GM10266 (cell line): ENCODE measurements at regions not wholly inside any gene's neighbourhood (a gene's known extent, or its start where the extent isn't known, plus 50 kb on each side); places are given as distances from the start of the nearest gene placed in this dataset.

Experiments used
- DNase-seq: peaks from one replicate; pipeline ENCODE4 v3.0.0; 2012; ENCODE audit errors: extremely low spot score
- TF ChIP-seq, protein P1 (sequence below): IDR thresholded peaks from 2 replicates; pipeline ENCODE4 v1.5.1; 2012; ENCODE audit warnings: mild to moderate bottlenecking, low read depth; ENCODE audit not compliant: control insufficient read depth, insufficient read depth; ENCODE audit errors: missing control alignments

DNA sequence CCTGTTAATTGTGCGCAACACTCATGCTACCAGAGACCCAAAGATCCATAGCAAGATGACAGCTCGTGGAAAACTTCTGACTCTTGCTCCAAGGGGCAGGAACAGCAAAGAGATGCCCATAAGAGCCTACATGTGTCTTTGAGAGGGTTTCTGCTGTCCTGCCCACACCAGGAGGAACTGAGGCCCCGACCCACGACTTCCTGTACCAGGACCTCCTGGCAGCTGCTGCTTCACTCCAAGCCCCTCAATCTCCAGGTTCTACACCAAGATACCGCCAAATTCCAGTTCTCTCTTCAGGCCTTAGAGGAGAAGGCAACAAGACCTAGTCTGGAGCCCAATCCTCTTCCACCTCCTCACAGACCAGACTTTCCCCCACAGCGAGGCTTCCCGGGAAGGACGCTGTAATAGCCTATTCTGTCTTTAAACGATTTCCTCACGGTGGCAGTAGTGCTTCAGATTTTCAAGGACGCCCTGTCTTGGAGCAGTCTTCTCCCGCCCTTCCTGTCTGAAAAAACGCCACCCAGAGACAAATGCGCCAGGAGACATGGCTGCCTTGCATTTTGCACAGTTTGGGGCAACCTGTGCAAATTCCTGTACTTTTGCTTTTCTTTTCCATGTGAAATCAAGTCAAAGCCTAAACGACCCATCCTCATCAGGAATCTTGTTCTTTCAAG lies 230.2 kb upstream of the STK26 start:
- TF ChIP-seq, protein P1, sequence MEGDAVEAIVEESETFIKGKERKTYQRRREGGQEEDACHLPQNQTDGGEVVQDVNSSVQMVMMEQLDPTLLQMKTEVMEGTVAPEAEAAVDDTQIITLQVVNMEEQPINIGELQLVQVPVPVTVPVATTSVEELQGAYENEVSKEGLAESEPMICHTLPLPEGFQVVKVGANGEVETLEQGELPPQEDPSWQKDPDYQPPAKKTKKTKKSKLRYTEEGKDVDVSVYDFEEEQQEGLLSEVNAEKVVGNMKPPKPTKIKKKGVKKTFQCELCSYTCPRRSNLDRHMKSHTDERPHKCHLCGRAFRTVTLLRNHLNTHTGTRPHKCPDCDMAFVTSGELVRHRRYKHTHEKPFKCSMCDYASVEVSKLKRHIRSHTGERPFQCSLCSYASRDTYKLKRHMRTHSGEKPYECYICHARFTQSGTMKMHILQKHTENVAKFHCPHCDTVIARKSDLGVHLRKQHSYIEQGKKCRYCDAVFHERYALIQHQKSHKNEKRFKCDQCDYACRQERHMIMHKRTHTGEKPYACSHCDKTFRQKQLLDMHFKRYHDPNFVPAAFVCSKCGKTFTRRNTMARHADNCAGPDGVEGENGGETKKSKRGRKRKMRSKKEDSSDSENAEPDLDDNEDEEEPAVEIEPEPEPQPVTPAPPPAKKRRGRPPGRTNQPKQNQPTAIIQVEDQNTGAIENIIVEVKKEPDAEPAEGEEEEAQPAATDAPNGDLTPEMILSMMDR = no peak
- DNase-seq = no peak

DNA sequence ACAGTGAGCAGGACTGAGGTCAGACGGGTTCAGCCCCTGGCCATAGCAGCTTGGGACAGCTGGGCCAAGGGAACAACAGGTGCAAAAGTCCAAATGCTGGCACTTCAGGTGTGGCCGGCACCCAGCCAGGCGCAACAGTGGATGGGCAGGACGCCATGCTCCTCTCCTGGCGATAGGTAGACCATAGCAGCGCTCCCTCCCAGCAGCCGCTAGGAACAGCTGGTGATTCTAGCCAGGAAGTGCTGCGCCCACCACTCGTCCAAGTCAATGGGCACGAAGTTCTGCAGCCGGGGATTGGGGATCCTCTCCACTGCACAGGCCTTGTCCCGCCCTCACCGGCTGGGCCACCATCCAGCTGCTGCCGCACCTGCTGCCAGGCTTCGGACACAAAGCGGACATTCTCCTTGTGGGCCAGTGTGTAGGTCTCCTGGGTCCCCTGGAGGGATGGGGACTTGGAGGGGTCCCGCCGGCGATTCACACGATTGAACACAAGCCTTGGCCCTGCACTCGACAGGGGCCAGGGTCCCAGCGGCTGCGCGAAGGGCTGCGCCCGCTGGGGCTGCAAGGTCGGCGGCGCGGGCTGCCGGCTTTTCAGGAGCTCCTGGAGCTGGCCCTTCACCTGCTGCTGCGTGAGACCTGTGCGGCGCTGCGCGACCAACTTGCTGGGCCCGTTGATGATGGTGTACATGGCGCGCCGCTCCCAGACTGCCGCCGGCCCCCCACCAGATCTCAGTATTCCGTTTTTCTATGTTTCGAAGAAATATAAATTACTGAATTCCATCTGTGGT lies 227.5 kb upstream of the STK26 start:
- no peak for DNase-seq
- TF ChIP-seq, protein P1 = no peak

DNA sequence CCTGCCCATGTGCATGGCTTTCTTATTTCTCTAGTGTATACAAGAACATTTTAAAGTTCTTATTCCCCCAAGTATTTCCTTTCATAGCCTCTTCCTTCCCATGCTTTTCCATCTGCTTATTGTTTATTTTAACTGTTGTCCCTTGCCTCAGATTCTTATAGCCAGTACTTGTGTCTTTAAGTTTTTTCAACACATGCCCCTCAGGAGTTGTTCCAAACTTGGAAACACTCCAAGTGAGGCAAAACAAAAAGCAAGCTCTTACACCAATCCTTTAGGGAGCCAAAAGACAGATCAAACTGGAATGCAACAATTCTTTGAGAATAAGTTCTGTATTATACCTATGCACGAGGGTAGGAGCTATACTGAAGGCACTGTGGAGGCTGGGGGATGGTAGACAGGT lies 222.0 kb upstream of the STK26 start:
- DNase-seq = no peak
- TF ChIP-seq, protein P1 = no peak

DNA sequence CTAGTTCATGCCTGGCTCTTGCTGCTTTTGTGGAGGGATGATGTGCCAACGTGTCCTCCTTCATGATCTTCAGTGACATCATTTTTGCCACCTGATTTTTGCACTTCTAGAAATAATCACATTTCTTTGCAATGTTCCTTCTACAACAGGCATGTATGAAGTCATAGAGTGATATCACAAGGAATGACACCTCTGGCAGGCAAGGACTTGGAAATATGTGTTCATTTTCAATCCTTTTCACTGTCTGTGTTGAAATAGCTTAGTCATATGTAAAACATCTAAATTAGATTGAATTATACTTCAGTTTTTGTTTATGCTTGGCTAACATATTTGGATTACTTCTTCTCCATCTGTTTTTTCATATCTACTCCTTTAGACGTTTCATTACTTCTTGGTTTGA lies 221.2 kb upstream of the STK26 start:
- DNase-seq = no peak
- TF ChIP-seq, protein P1 = no peak

DNA sequence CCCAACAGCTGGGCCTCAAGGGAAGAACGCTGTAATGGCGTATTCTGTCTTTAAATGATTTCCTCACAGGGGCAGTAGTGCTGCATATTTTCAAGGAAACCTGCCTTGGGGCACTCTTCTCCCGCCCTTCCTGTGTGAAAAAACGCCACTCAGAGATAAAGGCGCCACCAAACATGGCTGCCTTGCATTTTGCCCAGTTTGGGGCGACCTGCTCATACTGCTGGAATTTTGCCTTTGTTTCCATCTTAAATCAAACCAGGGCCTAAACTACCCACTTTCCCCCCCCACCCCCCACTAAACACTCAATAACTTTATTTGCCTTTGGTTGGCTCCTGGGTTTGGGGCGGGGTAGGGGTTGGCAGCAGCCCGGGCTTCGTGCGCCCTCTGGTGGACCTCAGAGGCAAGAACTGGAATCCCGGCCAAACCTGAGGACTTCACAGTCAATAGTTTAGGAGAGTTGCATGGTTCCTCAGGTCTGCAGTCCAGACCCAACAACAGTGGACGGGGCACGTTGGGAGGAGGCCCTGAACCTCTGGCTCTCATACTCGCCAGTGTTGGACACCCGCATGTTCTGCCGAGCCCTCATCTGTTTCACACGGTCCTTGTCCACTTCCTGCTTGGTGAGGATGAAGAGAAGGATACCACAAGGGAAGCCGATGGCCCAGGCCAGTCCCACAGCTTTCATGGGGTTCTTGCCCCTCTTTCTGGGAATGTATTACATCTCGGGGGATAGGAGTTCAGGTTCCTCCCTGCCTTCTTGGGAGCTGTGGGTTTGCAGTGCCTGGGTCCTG lies 220.1 kb upstream of the STK26 start:
- TF ChIP-seq, protein P1 = peak; percentile 45
- DNase-seq = peak; percentile 18

DNA sequence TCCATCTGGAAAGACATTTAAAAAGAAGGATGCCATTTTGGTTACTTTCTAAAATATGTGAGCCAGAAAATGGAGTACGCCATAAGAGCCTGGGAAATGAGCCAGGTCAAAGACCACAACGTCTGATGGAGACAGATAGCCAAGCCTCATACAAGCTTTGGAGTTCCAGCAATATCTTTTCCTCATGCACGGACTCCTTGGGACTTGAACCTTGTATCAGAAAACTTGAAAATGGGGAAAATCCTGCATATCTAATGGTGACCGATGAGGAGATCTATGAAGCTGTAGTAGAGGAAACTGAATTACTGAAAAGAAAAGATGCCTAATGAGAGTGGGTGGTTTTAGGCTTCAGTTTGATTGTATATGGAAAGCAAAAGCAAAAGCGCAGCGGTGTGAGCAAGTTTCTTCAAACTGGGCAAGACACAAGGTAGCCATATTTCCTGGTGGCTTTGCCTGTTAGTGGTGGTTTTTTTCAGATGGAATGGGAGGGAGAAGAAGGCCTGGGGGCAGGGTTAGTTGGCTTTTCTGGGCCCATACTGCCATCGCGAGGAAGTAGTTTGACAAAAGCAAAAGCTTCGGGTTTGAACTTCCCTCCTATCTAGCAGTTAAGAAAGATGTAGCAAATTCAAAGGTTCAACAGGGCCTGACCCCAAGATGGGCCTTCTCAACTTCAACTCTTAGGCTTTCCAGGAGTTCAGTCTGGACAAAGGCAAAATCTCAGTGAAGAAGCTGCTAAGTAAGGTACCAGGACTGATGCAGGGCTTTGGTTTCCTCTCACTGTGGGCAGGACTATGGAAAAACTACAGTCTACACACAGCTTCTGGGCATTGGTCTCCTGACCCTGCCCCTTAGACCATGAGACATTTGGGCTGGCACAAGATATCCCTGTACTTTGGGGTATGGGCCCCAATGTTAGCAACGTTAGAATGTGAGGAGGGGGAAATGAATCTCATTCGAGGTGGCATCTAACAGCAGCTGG lies 210.0 kb upstream of the STK26 start:
- peak; percentile 58 for DNase-seq
- TF ChIP-seq, protein P1 = peak; percentile 27
